Activated CD8-positive, alpha-beta T cell treated with anti-CD3 and anti-CD28 coated beads, Interleukin-2, amount 10 ng/mL, durations not matched to agents 7 days and 5 days (primary cell): ENCODE measurements at regions not wholly inside any gene's neighbourhood (a gene's known extent, or its start where the extent isn't known, plus 50 kb on each side); places are given as distances from the start of the nearest gene placed in this dataset.
"Not testable (repeated sequence)": the region's sequence is repeated elsewhere in the genome, so short reads cannot be mapped to it uniquely, and the experiment has no call there.

Experiments used
- ATAC-seq: fragments of 150-1000 bp; cut with Tn5 transposase; one replicate; pipeline ENCODE4 v1.10.0; 2021; ENCODE audit warnings: moderate library complexity
- CTCF ChIA-PET: fragments of 350-600 bp; sonication (Branson Sonifier 250); formaldehyde crosslinking; loops from one replicate; lab custom pipeline; 2021; ENCODE audit warnings: antibody characterized with exemption; lab: Charles Lee
- POLR2A ChIA-PET: fragments of 350-600 bp; sonication (Branson Sonifier 250); formaldehyde crosslinking; loops from one replicate; lab custom pipeline; 2021; ENCODE audit warnings: antibody characterized with exemption; lab: Charles Lee
- DNase-seq: peaks from one replicate; pipeline ENCODE4 v3.0.0-alpha.2; 2020
- H3K27ac Mint-ChIP-seq: one replicate; pipeline ENCODE4 v1.8.0; 2021; ENCODE audit warnings: mild to moderate bottlenecking, mixed read lengths
- H3K27me3 Mint-ChIP-seq: one replicate; pipeline ENCODE4 v1.8.0; 2021; ENCODE audit warnings: low read depth, mixed read lengths
- H3K36me3 Mint-ChIP-seq: one replicate; pipeline ENCODE4 v1.8.0; 2021; ENCODE audit warnings: low read depth, mixed read lengths
- H3K4me1 Mint-ChIP-seq: one replicate; pipeline ENCODE4 v1.8.0; 2021; ENCODE audit warnings: low read depth, mixed read lengths
- H3K4me3 Mint-ChIP-seq: one replicate; pipeline ENCODE4 v1.8.0; 2021; ENCODE audit warnings: mild to moderate bottlenecking, mixed read lengths
- H3K9me3 Mint-ChIP-seq: one replicate; pipeline ENCODE4 v1.8.0; 2022; ENCODE audit warnings: mixed read lengths; ENCODE audit not compliant: insufficient read depth

- Mint-ChIP-seq H3K4me3 (no peak overlapping the region), H3K27me3 (peaks cover 2% of the 10 kb centered on the region), H3K9me3 (no peaks in the 10 kb centered on the region), H3K36me3 (no peaks in the 10 kb centered on the region), H3K27ac (no peak overlapping the region), H3K4me1 (no peaks in the 10 kb centered on the region)
- DNase-seq (no peak), ATAC-seq (no peak)
- CTCF ChIA-PET, result no interaction called here
- POLR2A ChIA-PET, result no interaction called here
These were observed 88.2 kb downstream of the KLHL28 start for GRCh38 chr14:44873536-44873935.

GRCh38 chr14:44866770-44867169 lies 95.0 kb downstream of the KLHL28 start:
- no peaks in the 10 kb centered on the region for H3K4me1 Mint-ChIP-seq
- H3K27ac Mint-ChIP-seq, result no peak overlapping the region
- DNase-seq (no peak), ATAC-seq (no peak)
- H3K9me3 Mint-ChIP-seq, result no peaks in the 10 kb centered on the region
- CTCF ChIA-PET, result no interaction called here
- H3K4me3 Mint-ChIP-seq, result no peak overlapping the region
- H3K36me3 Mint-ChIP-seq, result no peaks in the 10 kb centered on the region
- POLR2A ChIA-PET, result no interaction called here
- H3K27me3 Mint-ChIP-seq, result no peaks in the 10 kb centered on the region

- Mint-ChIP-seq H3K27ac (no peak overlapping the region), H3K4me3 (no peak overlapping the region), H3K36me3 (no peaks in the 10 kb centered on the region), H3K27me3 (no peaks in the 10 kb centered on the region), H3K4me1 (no peaks in the 10 kb centered on the region), H3K9me3 (no peaks in the 10 kb centered on the region)
- DNase-seq (no peak), ATAC-seq (no peak)
- POLR2A ChIA-PET, result no interaction called here
- CTCF ChIA-PET, result no interaction called here
These were observed 95.4 kb downstream of the KLHL28 start for GRCh38 chr14:44866322-44866721.

- no peaks in the 10 kb centered on the region for H3K9me3 Mint-ChIP-seq
- ATAC-seq, result no peak
- peaks cover 5% of the 10 kb centered on the region for H3K27me3 Mint-ChIP-seq
- H3K36me3 Mint-ChIP-seq, result no peaks in the 10 kb centered on the region
- H3K27ac Mint-ChIP-seq, result no peak overlapping the region
- no peaks in the 10 kb centered on the region for H3K4me1 Mint-ChIP-seq
- ChIA-PET POLR2A (no interaction called here), CTCF (no interaction called here)
- no peak overlapping the region for H3K4me3 Mint-ChIP-seq
- no peak for DNase-seq
These were observed 98.5 kb downstream of the KLHL28 start for GRCh38 chr14:44863271-44863670.

GRCh38 chr14:44854114-44854513 lies 107.6 kb downstream of the KLHL28 start:
- no peaks in the 10 kb centered on the region for H3K36me3 Mint-ChIP-seq

GRCh38 chr14:44847526-44848309 lies 114.0 kb downstream of the KLHL28 start:
- ATAC-seq (no peak), DNase-seq (no peak)
- peaks cover 9% of the 10 kb centered on the region for H3K27me3 Mint-ChIP-seq
- POLR2A ChIA-PET, result no interaction called here
- H3K4me3 Mint-ChIP-seq, result no peak overlapping the region
- no peak overlapping the region for H3K27ac Mint-ChIP-seq
- no peaks in the 10 kb centered on the region for H3K36me3 Mint-ChIP-seq
- CTCF ChIA-PET, result interaction anchor here (1.1 to 2.1 kb wide), 3 partner anchors 14 to 318 kb away, joined by 3 to 5 read pairs (median 3); no protein-coding TSS in a partner anchor
- no peaks in the 10 kb centered on the region for H3K9me3 Mint-ChIP-seq
- H3K4me1 Mint-ChIP-seq, result no peaks in the 10 kb centered on the region

More at GRCh38 chr14:44854114-44854513, 107.6 kb downstream of the KLHL28 start:
- H3K9me3 Mint-ChIP-seq, result no peaks in the 10 kb centered on the region
- H3K27me3 Mint-ChIP-seq, result peaks cover 6% of the 10 kb centered on the region
- ChIA-PET CTCF (no interaction called here), POLR2A (no interaction called here)
- H3K27ac Mint-ChIP-seq, result no peak overlapping the region
- ATAC-seq (no peak), DNase-seq (no peak)
- no peaks in the 10 kb centered on the region for H3K4me1 Mint-ChIP-seq
- H3K4me3 Mint-ChIP-seq, result no peak overlapping the region

- DNase-seq (peak; percentile 27), ATAC-seq (no peak)
- no peak overlapping the region for H3K27ac Mint-ChIP-seq
- H3K27me3 Mint-ChIP-seq, result peaks cover 6% of the 10 kb centered on the region
- POLR2A ChIA-PET, result no interaction called here
- no peaks in the 10 kb centered on the region for H3K4me1 Mint-ChIP-seq
- no peaks in the 10 kb centered on the region for H3K36me3 Mint-ChIP-seq
- no peaks in the 10 kb centered on the region for H3K9me3 Mint-ChIP-seq
- no peak overlapping the region for H3K4me3 Mint-ChIP-seq
- CTCF ChIA-PET, result interaction anchor here (0.6 to 2.1 kb wide), 9 partner anchors 10 to 509 kb away, joined by 3 to 6 read pairs (median 3); no protein-coding TSS in a partner anchor
These were observed 115.4 kb downstream of the KLHL28 start for GRCh38 chr14:44846232-44846824.

- H3K4me3 Mint-ChIP-seq, H3K9me3 Mint-ChIP-seq, H3K27ac Mint-ChIP-seq, H3K4me1 Mint-ChIP-seq, POLR2A ChIA-PET, CTCF ChIA-PET, DNase-seq, H3K27me3 Mint-ChIP-seq, H3K36me3 Mint-ChIP-seq, ATAC-seq: not testable (repeated sequence)
These were observed 125.8 kb downstream of the KLHL28 start for GRCh38 chr14:44835928-44836327.

GRCh38 chr14:44833376-44834060 lies 128.2 kb downstream of the KLHL28 start:
- Mint-ChIP-seq H3K9me3 (no peaks in the 10 kb centered on the region), H3K27ac (no peak overlapping the region), H3K4me3 (no peak overlapping the region), H3K36me3 (no peaks in the 10 kb centered on the region), H3K4me1 (no peaks in the 10 kb centered on the region), H3K27me3 (no peaks in the 10 kb centered on the region)
- CTCF ChIA-PET, result no interaction called here
- POLR2A ChIA-PET, result no interaction called here
- DNase-seq (no peak), ATAC-seq (no peak)

GRCh38 chr14:44830371-44830770 lies 131.4 kb downstream of the KLHL28 start:
- CTCF ChIA-PET, result interaction anchor here (1.4 kb wide), 1 partner anchor 16 kb away, joined by 5 read pairs; no protein-coding TSS in a partner anchor
- DNase-seq (no peak), ATAC-seq (no peak)
- POLR2A ChIA-PET, result no interaction called here
- H3K4me1 Mint-ChIP-seq, result no peaks in the 10 kb centered on the region
- no peaks in the 10 kb centered on the region for H3K9me3 Mint-ChIP-seq
- H3K36me3 Mint-ChIP-seq, result no peaks in the 10 kb centered on the region
- no peak overlapping the region for H3K4me3 Mint-ChIP-seq
- no peaks in the 10 kb centered on the region for H3K27me3 Mint-ChIP-seq
- H3K27ac Mint-ChIP-seq, result no peak overlapping the region

- H3K36me3 Mint-ChIP-seq, result no peaks in the 10 kb centered on the region
- H3K27ac Mint-ChIP-seq, result no peak overlapping the region
- ChIA-PET CTCF (interaction anchor here (1.4 kb wide), 1 partner anchor 17 kb away, joined by 5 read pairs; no protein-coding TSS in a partner anchor), POLR2A (no interaction called here)
- H3K9me3 Mint-ChIP-seq, result no peaks in the 10 kb centered on the region
- ATAC-seq, result no peak
- no peak overlapping the region for H3K4me3 Mint-ChIP-seq
- DNase-seq, result no peak
- H3K27me3 Mint-ChIP-seq, result no peaks in the 10 kb centered on the region
- H3K4me1 Mint-ChIP-seq, result no peaks in the 10 kb centered on the region
These were observed 132.7 kb downstream of the KLHL28 start for GRCh38 chr14:44829021-44829420.

- no peak overlapping the region for H3K27ac Mint-ChIP-seq
- H3K36me3 Mint-ChIP-seq, result no peaks in the 10 kb centered on the region
- H3K9me3 Mint-ChIP-seq, result no peaks in the 10 kb centered on the region
- ChIA-PET CTCF (no interaction called here), POLR2A (no interaction called here)
- H3K4me1 Mint-ChIP-seq, result no peaks in the 10 kb centered on the region
- DNase-seq (no peak), ATAC-seq (no peak)
- no peak overlapping the region for H3K4me3 Mint-ChIP-seq
- H3K27me3 Mint-ChIP-seq, result no peaks in the 10 kb centered on the region
These were observed 133.7 kb downstream of the KLHL28 start for GRCh38 chr14:44828023-44828422.
